SKM-1 (cell line): ENCODE measurements at regions not wholly inside any gene's neighbourhood (a gene's known extent, or its start where the extent isn't known, plus 50 kb on each side); places are given as distances from the start of the nearest gene placed in this dataset.

Experiments
- DNase-seq: peaks from one replicate; lab custom pipeline; 2025; ENCODE audit not compliant: unreplicated experiment; lab: John Stamatoyannopoulos, UW

GRCh38 chr6:10060004-10060403 lies 354.9 kb downstream of the TFAP2A start:
- no peak for DNase-seq

GRCh38 chr6:10054672-10055071 lies 360.2 kb downstream of the TFAP2A start:
- DNase-seq: no peak

GRCh38 chr6:10051283-10051682 lies 363.6 kb downstream of the TFAP2A start:
- DNase-seq: no peak

- DNase-seq: no peak
Measured at GRCh38 chr6:10048370-10049297, 366.2 kb downstream of the TFAP2A start.

GRCh38 chr6:10042280-10042679 lies 372.6 kb downstream of the TFAP2A start:
- DNase-seq: no peak

DNA sequence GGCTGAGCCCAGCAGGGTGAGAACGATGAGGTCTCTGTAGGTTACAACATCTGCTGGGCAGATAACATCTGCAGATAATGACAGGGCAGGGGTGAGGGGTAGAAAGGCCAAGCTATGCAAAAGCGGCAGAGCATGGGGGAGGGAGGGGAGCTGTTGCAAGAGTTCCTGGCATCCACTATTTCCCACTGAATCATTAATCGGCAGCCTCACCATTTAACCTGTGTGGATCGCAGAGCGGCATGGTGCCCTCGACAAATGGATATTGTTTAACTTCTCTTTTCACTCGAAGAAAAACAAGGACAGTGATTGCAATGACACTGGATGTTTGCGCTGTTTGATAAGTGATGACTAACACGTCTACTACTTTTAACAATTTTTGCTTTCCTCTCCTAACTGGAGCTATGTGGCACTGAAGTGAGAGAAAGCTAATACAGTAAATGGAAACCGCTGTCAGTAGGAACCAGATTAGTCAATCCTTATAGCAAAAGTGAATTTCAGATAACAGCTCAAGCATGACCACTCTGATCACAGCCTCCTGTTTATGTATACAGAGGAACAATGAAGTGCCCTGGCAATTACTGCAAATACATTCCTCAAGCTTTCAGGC lies 381.5 kb downstream of the TFAP2A start:
- DNase-seq: no peak

DNA sequence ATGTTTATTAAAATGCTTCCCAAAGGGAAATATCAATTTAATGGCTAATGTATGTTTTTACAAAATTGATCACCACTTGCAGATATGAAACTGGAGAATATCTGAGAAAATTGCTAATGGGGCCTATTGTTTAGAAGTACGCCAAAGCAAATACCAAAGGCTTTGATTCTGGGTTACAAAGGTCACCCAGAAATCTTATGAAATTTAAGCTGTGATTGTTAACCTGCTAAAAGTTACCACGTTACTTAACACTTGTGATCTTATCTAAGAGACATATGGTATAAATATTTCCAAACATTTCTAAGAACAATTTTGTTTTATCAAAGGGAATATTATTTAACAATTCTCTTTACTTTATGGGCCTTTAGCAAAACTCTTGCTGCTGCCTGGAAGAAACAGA lies 383.3 kb downstream of the TFAP2A start:
- DNase-seq: no peak

DNA sequence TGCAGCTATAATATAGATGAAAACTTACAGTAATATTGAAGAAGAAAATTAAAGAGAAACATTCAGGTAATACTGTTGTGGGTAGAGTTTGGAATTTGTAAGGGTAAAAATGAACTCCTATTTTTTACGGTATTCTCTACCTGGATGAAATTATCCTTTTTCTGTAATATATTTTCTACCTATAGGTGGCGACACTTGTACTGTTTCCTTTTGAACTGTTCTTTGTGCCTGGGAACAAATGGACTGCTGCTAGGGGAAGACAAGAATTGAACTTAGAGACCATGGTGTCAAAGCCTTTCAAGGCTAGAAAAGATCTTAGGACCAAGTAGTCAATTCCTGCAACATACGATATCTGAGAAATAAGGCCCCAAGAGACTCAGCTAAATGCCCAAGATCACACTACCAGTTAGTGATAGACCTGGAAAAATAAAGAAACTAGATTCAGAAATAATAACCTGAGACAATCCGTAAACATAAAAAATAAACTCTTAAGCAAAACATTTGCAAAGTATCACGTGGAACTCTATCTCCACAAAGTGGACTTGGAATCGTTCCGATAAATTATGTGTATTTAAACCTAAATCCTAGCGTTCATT lies 383.8 kb downstream of the TFAP2A start:
- peak; percentile 5 for DNase-seq

- DNase-seq: no peak
Measured at GRCh38 chr6:10028222-10028621, 386.7 kb downstream of the TFAP2A start.

DNA sequence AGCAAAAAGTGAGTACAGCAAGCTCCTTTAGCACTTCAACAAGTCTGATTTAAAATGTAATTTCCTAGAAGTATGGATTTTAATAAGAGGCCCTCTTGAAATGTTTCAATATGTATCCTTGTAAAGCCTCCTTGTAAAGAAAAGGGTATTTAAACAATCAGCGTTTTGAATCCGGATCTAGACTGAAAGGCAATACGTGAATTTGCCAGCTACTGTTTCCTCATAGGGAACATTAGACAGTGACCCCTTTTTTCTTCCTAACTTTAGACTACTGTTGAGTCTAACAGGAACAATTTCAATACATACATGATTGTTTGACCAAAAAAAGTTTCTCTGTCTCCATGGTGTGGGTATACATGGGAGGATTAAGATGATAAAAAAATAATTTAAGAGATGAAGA lies 395.0 kb downstream of the TFAP2A start:
- DNase-seq: no peak

GRCh38 chr6:10014557-10014956 lies 400.3 kb downstream of the TFAP2A start:
- no peak for DNase-seq

DNA sequence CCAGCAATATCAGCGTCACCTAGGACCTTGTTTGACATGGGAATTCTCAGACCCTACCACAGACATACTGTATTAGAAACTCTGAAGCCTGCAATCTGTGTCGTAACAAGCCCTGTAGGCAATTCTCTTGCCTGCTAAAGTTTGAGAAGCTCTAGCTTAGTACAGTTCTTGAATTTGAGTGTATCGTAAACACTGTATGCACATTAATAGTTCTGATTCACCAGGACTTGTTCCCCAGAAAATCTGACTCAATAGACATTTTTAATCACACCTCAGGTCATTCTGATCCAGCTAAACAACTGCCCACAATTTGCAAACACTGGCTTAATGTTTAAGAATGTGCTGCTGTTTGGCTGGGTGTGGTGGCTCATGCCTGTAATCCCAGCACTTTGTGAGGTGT lies 414.3 kb downstream of the TFAP2A start:
- no peak for DNase-seq

GRCh38 chr6:9999796-10000195 lies 415.1 kb downstream of the TFAP2A start:
- DNase-seq: no peak

- DNase-seq: no peak
Measured at GRCh38 chr6:9986273-9986672, 428.6 kb downstream of the TFAP2A start.

DNA sequence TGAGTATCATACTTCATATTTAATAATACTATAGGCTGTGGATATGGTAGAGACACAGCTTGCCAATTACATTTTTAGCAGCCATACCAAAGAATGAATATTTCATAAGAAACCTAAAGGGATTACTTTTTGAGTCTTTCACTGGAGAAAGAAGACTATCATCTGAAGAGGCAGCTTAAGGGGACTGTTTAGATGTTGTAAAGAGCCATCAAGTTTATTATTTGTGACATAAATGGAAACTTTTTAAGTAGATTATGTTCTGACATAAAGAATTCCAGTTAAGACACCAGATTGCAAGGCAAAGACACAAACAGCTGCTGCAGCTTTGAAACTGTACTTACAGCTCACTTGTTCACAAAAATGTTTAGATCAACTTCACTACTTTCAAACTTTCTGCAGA lies 429.4 kb downstream of the TFAP2A start:
- DNase-seq: no peak

- no peak for DNase-seq
Measured at GRCh38 chr6:9984607-9985006, 430.3 kb downstream of the TFAP2A start.

GRCh38 chr6:9983168-9983567 lies 431.7 kb downstream of the TFAP2A start:
- DNase-seq: no peak

DNA sequence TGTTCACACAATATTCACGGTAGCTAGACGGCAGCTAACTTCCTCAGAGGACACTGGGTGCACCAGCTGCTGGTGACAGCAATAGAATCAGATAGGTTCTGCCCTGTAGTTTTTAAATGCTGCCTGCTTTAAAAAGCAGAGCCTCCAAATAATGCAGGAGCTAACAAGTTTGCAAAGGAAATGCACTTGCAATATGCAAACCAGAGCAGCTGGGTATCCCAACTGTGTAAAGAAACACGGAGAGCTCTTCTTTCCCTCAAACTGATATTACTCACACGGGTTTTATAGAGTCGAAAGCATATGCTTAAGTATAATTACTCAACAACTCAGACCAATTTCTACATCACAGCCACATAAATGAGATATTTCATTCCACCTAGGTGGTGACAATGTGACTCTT lies 432.7 kb downstream of the TFAP2A start:
- no peak for DNase-seq

DNA sequence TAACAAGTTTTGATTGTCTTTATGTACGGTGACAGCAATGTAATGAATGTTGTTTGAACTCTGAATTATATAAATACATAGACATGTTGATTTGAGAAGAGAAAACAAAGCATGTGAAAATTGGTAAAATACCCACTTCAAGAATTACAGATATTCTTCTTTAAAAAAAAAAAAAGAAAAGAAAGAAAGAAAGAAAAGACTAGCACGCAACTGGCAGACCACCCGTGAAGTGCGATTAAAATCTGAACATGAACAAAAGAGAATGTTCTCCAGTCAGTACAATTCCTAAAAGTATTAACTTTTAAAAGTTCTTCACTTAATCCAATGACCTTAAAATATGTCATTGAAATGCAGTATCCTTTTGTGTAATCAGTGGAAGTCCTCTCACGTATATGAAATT lies 434.9 kb downstream of the TFAP2A start:
- no peak for DNase-seq

DNA sequence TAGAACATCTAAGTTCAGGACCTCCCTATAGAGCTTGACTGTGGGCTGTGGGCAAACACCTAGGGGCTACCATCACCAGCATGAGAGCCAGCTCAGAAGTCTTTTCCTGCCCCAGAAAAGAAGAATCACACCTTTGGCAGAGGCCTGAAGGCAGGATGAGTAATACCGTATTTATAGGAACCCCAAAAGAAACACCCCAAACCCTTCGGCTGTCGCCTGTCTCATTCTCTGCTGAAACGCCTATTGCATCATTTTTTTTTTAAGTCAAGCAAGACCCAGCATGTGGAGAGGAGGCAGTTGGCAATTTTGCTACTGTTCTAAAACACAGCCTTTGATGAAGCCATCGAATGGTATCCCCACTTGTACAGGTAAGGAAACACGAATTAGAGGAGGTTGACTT lies 436.4 kb downstream of the TFAP2A start:
- DNase-seq: no peak

GRCh38 chr6:9977411-9977810 lies 437.5 kb downstream of the TFAP2A start:
- DNase-seq: no peak

- DNase-seq: no peak
Measured at GRCh38 chr6:9961646-9962045, 453.2 kb downstream of the TFAP2A start.
